Uterus (tissue), 3 donors: ENCODE measurements at regions not wholly inside any gene's neighbourhood (a gene's known extent, or its start where the extent isn't known, plus 50 kb on each side); places are given as distances from the start of the nearest gene placed in this dataset.

ENCODE experiments used
- DNase-seq, 2 donors: peaks; one replicate each; pipeline ENCODE4 v3.0.0-alpha.2; 2019 to 2020
- H3K27ac ChIP-seq, 2 donors: fragments of 200-600 bp; sonication (generic); 1 replicate in 1 of 2; 2 replicates in 1 of 2; pipeline ENCODE4 v1.5.1; 2016 to 2018
- H3K27me3 ChIP-seq, 2 donors: fragments of 200-600 bp; sonication (generic); one replicate each; pipeline ENCODE4 v1.5.1; 2018 to 2019; ENCODE audit warnings: control low read depth in 1 of 2
- H3K36me3 ChIP-seq, 2 donors: fragments of 200-600 bp; sonication (generic); one replicate each; pipeline ENCODE4 v1.5.1; 2019; ENCODE audit warnings: control low read depth in 1 of 2
- H3K4me1 ChIP-seq, 2 donors: fragments of 200-600 bp; sonication (generic); one replicate each; pipeline ENCODE4 v1.5.1; 2018 to 2019; ENCODE audit warnings: control low read depth in 1 of 2
- H3K4me3 ChIP-seq, 2 donors: fragments of 200-600 bp; sonication (generic); 1 replicate in 1 of 2; 2 replicates in 1 of 2; pipeline ENCODE4 v1.5.1; 2018 to 2019; ENCODE audit warnings: mild to moderate bottlenecking in 1 of 2
- H3K9me3 ChIP-seq, 2 donors: fragments of 200-600 bp; sonication (generic); one replicate each; pipeline ENCODE4 v1.5.1; 2019; ENCODE audit warnings: control low read depth in 1 of 2
- CTCF ChIP-seq, 4 experiments: fragments of 200-600 bp in 2 of 4; fragments of 450-650 bp in 2 of 4; sonication (generic) in 2 of 4; IDR thresholded peaks; one replicate each; pipeline ENCODE4 v1.5.1; 2016 to 2019; ENCODE audit warnings: antibody characterized with exemption in 4 of 4, mild to moderate bottlenecking in 2 of 4, moderate library complexity in 1 of 4
- POLR2A ChIP-seq, 2 donors: fragments of 450-650 bp; IDR thresholded peaks; one replicate each; pipeline ENCODE4 v1.6.1; 2016; ENCODE audit warnings: antibody characterized with exemption in 2 of 2, mild to moderate bottlenecking in 1 of 2, moderate library complexity in 1 of 2
- intact Hi-C: fragments of 100-400 bp; cut with DNase I; formaldehyde crosslinking; loops from one replicate; pipeline ENCODE4 v1.15.1; 2023; ENCODE audit warnings: low total_unique reads
- donor health status: DM: yes; HTN: yes; CAD: no.

DNA sequence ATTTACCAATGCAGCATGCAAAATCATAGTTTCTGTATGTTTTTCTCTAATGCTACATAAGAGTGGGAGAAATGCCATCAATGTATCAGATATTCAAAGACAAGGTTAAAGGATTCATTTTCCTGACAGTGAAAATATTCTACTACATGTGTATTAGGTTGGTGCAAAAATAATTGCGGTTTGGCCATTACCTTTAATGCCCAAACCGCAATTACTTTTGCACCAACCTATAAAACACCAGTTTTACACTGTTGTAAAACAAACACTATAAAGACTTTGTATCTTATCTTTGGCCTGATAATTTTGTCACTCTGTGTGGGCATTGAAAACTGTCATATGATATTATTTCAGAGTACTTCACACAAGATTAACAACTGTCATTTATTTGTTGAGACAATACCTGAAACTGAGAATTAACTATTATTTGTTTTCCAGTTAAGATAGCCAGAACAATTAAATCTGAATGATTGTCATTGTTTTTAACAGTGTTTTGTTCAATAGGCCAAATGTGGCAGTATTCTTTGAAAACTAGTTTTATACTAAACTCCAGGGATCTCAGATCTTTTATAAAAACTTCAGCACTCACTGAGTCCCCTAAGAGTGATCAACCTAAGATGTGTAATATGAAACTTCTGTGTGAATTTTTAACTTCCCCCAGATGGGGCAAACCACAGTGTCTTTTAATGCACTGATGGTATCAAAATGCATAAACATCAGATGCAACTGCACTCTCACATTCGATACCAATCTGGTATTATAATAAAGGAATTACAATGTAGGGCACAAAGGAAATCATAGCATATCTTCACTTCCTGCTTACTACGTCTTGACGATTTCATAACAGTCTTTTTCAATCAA, 53.8 kb upstream of the FBN2 start:
- Histone ChIP-seq H3K4me3 (no peak overlapping the region), H3K9me3 (no peaks in the 10 kb centered on the region), H3K36me3 (no peaks in the 10 kb centered on the region), H3K27me3 (no peaks in the 10 kb centered on the region), H3K4me1 (no peaks in the 10 kb centered on the region), H3K27ac (no peak overlapping the region)
- TF ChIP-seq POLR2A (IDR thresholded peaks at IDR 0.05), result no peak
- no peak for TF ChIP-seq CTCF (IDR thresholded peaks at IDR 0.05)
- intact Hi-C loops, result no loop called here
- no peak for DNase-seq

DNA sequence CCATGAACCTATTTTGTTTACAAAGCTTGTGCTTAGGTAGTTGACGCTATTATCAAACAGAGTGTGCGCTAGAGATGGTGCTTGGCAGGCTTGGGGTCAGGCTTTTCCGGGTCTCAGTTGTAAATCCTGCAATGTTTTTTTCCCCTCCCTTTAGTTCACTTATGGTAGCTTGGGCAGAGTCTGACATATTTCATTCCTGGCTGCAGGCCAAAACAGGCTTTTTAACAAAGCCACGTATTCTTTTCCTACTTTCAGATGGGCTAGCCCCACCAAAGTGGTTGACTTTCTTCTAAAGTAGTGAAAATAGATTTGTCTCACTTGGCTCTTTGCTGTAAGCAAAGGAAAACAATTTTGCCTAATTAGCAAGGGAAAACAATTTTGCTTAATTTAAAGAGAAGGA, 58.0 kb upstream of the FBN2 start:
- Histone ChIP-seq H3K4me1 (no peaks in the 10 kb centered on the region), H3K27me3 (no peaks in the 10 kb centered on the region), H3K9me3 (no peaks in the 10 kb centered on the region), H3K36me3 (no peaks in the 10 kb centered on the region), H3K4me3 (no peak overlapping the region), H3K27ac (no peak overlapping the region)
- no peak for DNase-seq
- TF ChIP-seq CTCF (IDR thresholded peaks at IDR 0.05) (no peak), POLR2A (IDR thresholded peaks at IDR 0.05) (no peak)
- intact Hi-C loops, result no loop called here

DNA sequence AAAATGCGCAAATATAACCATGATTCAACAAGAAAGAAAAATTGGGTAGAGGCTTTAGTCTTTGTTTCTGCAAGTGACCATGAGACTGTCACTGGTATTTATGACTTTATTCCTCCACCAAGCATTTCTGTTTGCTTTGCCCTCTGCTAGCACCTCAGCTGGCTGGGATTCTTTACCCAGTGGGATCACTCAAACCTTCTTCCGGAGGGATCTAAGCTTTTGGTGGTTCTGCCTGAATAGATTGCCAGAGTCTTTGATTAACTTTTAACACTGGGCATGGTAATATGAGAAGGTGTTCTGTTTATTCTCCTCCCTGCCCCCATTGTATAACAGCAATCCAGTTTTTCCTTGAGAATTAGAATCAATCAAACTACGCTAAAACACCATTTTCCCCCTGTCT, 59.1 kb upstream of the FBN2 start:
- no peaks in the 10 kb centered on the region for H3K9me3 ChIP-seq
- no peak for DNase-seq
- H3K4me1 ChIP-seq, result no peaks in the 10 kb centered on the region
- no peak overlapping the region for H3K4me3 ChIP-seq
- intact Hi-C loops, result no loop called here
- TF ChIP-seq POLR2A (IDR thresholded peaks at IDR 0.05) (no peak), CTCF (IDR thresholded peaks at IDR 0.05) (no peak)
- H3K27ac ChIP-seq, result no peak overlapping the region
- no peaks in the 10 kb centered on the region for H3K27me3 ChIP-seq
- H3K36me3 ChIP-seq, result no peaks in the 10 kb centered on the region

GRCh38 chr5:128613128-128613527, 75.1 kb upstream of the FBN2 start:
- Histone ChIP-seq H3K4me1 (no peaks in the 10 kb centered on the region), H3K36me3 (no peaks in the 10 kb centered on the region), H3K9me3 (no peaks in the 10 kb centered on the region), H3K27me3 (no peaks in the 10 kb centered on the region), H3K4me3 (no peak overlapping the region), H3K27ac (no peak overlapping the region)
- intact Hi-C loops, result no loop called here
- no peak for DNase-seq
- TF ChIP-seq CTCF (IDR thresholded peaks at IDR 0.05) (no peak), POLR2A (IDR thresholded peaks at IDR 0.05) (no peak)

GRCh38 chr5:128613766-128614165, 75.7 kb upstream of the FBN2 start:
- H3K4me3 ChIP-seq, result no peak overlapping the region
- no peaks in the 10 kb centered on the region for H3K36me3 ChIP-seq
- no peaks in the 10 kb centered on the region for H3K27me3 ChIP-seq
- TF ChIP-seq CTCF (IDR thresholded peaks at IDR 0.05) (no peak), POLR2A (IDR thresholded peaks at IDR 0.05) (no peak)
- H3K27ac ChIP-seq, result no peak overlapping the region
- no peak for DNase-seq
- H3K4me1 ChIP-seq, result no peaks in the 10 kb centered on the region
- intact Hi-C loops, result no loop called here
- H3K9me3 ChIP-seq, result no peaks in the 10 kb centered on the region
